ENCODE measurements at regions not wholly inside any gene's neighbourhood (a gene's known extent, or its start where the extent isn't known, plus 50 kb on each side); places are given as distances from the start of the nearest gene placed in this dataset.

DNA sequence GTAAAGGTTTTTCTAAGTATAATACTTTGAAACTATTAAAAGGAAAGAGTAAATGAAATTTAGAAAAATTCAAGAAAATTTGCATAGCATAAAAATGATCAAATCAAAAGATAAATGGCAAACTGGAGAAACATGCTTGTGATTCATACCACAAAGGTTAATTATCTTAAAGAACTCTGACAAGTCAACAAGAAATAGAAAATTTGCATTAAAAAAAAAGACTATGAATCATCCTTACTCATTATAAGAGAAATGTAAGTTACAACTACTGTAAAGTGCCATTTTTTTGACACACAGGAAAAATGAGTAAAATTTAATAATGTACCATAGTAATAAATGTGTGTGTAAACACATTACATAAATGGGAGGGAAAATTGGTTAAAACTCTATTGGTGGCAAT is 624.4 kb upstream of the C9orf72 start:
- no peak overlapping the region for H2AFZ ChIP-seq (ENCODE audit: control insufficient read depth, low read depth, low read length)
- in situ Hi-C loops (cut with MboI): no loop called here
- H3K27ac ChIP-seq (ENCODE audit: control insufficient read depth, insufficient read depth): no peak overlapping the region
- H3K36me3 ChIP-seq (ENCODE audit: control insufficient read depth in 2 of 2, insufficient read depth in 2 of 2, low read length in 1 of 2): no peaks in the 10 kb centered on the region
- SMC1A ChIA-PET (ENCODE audit: uncharacterized antibody, unreplicated experiment): no interaction called here
- H3K4me3 ChIP-seq: no peak overlapping the region
- no peak for TF ChIP-seq ZNF384 (IDR thresholded peaks at IDR 0.05; ENCODE audit: borderline replicate concordance, low read depth, low read length)
- TF ChIP-seq, protein P1, sequence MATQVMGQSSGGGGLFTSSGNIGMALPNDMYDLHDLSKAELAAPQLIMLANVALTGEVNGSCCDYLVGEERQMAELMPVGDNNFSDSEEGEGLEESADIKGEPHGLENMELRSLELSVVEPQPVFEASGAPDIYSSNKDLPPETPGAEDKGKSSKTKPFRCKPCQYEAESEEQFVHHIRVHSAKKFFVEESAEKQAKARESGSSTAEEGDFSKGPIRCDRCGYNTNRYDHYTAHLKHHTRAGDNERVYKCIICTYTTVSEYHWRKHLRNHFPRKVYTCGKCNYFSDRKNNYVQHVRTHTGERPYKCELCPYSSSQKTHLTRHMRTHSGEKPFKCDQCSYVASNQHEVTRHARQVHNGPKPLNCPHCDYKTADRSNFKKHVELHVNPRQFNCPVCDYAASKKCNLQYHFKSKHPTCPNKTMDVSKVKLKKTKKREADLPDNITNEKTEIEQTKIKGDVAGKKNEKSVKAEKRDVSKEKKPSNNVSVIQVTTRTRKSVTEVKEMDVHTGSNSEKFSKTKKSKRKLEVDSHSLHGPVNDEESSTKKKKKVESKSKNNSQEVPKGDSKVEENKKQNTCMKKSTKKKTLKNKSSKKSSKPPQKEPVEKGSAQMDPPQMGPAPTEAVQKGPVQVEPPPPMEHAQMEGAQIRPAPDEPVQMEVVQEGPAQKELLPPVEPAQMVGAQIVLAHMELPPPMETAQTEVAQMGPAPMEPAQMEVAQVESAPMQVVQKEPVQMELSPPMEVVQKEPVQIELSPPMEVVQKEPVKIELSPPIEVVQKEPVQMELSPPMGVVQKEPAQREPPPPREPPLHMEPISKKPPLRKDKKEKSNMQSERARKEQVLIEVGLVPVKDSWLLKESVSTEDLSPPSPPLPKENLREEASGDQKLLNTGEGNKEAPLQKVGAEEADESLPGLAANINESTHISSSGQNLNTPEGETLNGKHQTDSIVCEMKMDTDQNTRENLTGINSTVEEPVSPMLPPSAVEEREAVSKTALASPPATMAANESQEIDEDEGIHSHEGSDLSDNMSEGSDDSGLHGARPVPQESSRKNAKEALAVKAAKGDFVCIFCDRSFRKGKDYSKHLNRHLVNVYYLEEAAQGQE (IDR thresholded peaks at IDR 0.05; ENCODE audit: low read depth, low read length): no peak
- TF ChIP-seq, protein P2, sequence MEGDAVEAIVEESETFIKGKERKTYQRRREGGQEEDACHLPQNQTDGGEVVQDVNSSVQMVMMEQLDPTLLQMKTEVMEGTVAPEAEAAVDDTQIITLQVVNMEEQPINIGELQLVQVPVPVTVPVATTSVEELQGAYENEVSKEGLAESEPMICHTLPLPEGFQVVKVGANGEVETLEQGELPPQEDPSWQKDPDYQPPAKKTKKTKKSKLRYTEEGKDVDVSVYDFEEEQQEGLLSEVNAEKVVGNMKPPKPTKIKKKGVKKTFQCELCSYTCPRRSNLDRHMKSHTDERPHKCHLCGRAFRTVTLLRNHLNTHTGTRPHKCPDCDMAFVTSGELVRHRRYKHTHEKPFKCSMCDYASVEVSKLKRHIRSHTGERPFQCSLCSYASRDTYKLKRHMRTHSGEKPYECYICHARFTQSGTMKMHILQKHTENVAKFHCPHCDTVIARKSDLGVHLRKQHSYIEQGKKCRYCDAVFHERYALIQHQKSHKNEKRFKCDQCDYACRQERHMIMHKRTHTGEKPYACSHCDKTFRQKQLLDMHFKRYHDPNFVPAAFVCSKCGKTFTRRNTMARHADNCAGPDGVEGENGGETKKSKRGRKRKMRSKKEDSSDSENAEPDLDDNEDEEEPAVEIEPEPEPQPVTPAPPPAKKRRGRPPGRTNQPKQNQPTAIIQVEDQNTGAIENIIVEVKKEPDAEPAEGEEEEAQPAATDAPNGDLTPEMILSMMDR (IDR thresholded peaks at IDR 0.05 in 2 of 3, conservative IDR thresholded peaks at IDR 0.05 in 1 of 3; ENCODE audit: control insufficient read depth in 2 of 3, extremely low read depth in 1 of 3, insufficient read depth in 1 of 3, low read depth in 3 of 3, low read length in 3 of 3): no peak
- no peaks in the 10 kb centered on the region for H3K4me1 ChIP-seq (ENCODE audit: control insufficient read depth, insufficient read depth, low read length)
- CTCF ChIA-PET: no interaction called here
- H3K79me2 ChIP-seq (ENCODE audit: control insufficient read depth, insufficient read depth, low read length): no peaks in the 10 kb centered on the region
- RAD21 ChIA-PET (ENCODE audit: unreplicated experiment): no interaction called here
- intact Hi-C loops (cut with micrococcal nuclease; ENCODE audit: unreplicated experiment): no loop called here
- ATAC-seq (no peak), DNase-seq (ENCODE audit: low read depth, low spot score) (no peak), FAIRE-seq (no peak)
- H3K4me2 ChIP-seq (ENCODE audit: control insufficient read depth, insufficient read depth): no peak overlapping the region
- POLR2A ChIA-PET: no interaction called here
- H3K9ac ChIP-seq (ENCODE audit: control insufficient read depth, insufficient read depth, low read length): no peak overlapping the region
- no peaks in the 10 kb centered on the region for H4K20me1 ChIP-seq (ENCODE audit: control insufficient read depth, insufficient read depth)
- H3K9me3 ChIP-seq (replicated peaks; ENCODE audit: control insufficient read depth, insufficient read depth, low read length): no peaks in the 10 kb centered on the region
- H3K27me3 ChIP-seq (replicated peaks in 1 of 2; ENCODE audit: control insufficient read depth in 2 of 2, insufficient read depth in 2 of 2, low read length in 1 of 2): no peaks in the 10 kb centered on the region
- no TSS peak for BruUV-seq (replicated peaks)
